Smooth muscle cell (in vitro differentiated cells): ENCODE measurements at regions not wholly inside any gene's neighbourhood (a gene's known extent, or its start where the extent isn't known, plus 50 kb on each side); places are given as distances from the start of the nearest gene placed in this dataset.

Experiments used
- DNase-seq: peaks from one replicate; lab custom pipeline; 2025; ENCODE audit not compliant: unreplicated experiment; lab: John Stamatoyannopoulos, UW
- H2AFZ ChIP-seq: fragments of 200-600 bp; sonication (generic); 2 replicates; pipeline ENCODE4 v1.6.0; 2016; ENCODE audit warnings: antibody characterized with exemption, low read depth, mild to moderate bottlenecking
- H3F3A ChIP-seq: fragments of 200-600 bp; sonication (generic); 2 replicates; pipeline ENCODE4 v1.6.0; 2017; ENCODE audit warnings: antibody characterized with exemption, low read depth
- H3K27ac ChIP-seq: fragments of 200-600 bp; sonication (generic); 2 replicates; pipeline ENCODE4 v1.5.1; 2016; ENCODE audit warnings: low read depth, mild to moderate bottlenecking
- H3K27me3 ChIP-seq: fragments of 200-600 bp; sonication (generic); 2 replicates; pipeline ENCODE4 v1.6.1; 2016; ENCODE audit warnings: low read depth, mild to moderate bottlenecking
- H3K36me3 ChIP-seq: fragments of 200-600 bp; sonication (generic); 2 replicates; pipeline ENCODE4 v1.5.1; 2016; ENCODE audit warnings: low read depth
- H3K4me1 ChIP-seq: fragments of 200-600 bp; sonication (generic); 2 replicates; pipeline ENCODE4 v1.5.1; 2016; ENCODE audit warnings: low read depth
- H3K4me2 ChIP-seq: fragments of 200-600 bp; sonication (generic); 2 replicates; pipeline ENCODE4 v1.6.0; 2016; ENCODE audit warnings: mild to moderate bottlenecking
- H3K4me3 ChIP-seq: fragments of 200-600 bp; sonication (generic); 2 replicates; pipeline ENCODE4 v1.5.1; 2016; ENCODE audit warnings: mild to moderate bottlenecking
- H3K79me2 ChIP-seq: fragments of 200-600 bp; sonication (generic); 2 replicates; pipeline ENCODE4 v1.6.0; 2016; ENCODE audit warnings: low read depth, mild to moderate bottlenecking
- H3K9ac ChIP-seq: fragments of 200-600 bp; sonication (generic); 2 replicates; pipeline ENCODE4 v1.6.0; 2016; ENCODE audit warnings: low read depth
- H3K9me3 ChIP-seq: fragments of 200-600 bp; sonication (generic); replicated peaks from 2 replicates; pipeline ENCODE4 v1.5.1; 2016; ENCODE audit warnings: low read depth
- H4K20me1 ChIP-seq: fragments of 200-600 bp; sonication (generic); 2 replicates; pipeline ENCODE4 v1.6.0; 2016; ENCODE audit warnings: low read depth
- CTCF ChIP-seq: fragments of 200-600 bp; sonication (generic); IDR thresholded peaks from 2 replicates; pipeline ENCODE4 v1.5.1; 2017; ENCODE audit warnings: borderline replicate concordance, mild to moderate bottlenecking, antibody characterized with exemption; ENCODE audit not compliant: insufficient read depth, poor library complexity, severe bottlenecking
- WGBS: methylation state at CpG from one replicate; pipeline ENCODE4 v1.1.7; 2016; ENCODE audit warnings: low lambda C conversion rate; 5-methylcytosine and 5-hydroxymethylcytosine counted together

DNA sequence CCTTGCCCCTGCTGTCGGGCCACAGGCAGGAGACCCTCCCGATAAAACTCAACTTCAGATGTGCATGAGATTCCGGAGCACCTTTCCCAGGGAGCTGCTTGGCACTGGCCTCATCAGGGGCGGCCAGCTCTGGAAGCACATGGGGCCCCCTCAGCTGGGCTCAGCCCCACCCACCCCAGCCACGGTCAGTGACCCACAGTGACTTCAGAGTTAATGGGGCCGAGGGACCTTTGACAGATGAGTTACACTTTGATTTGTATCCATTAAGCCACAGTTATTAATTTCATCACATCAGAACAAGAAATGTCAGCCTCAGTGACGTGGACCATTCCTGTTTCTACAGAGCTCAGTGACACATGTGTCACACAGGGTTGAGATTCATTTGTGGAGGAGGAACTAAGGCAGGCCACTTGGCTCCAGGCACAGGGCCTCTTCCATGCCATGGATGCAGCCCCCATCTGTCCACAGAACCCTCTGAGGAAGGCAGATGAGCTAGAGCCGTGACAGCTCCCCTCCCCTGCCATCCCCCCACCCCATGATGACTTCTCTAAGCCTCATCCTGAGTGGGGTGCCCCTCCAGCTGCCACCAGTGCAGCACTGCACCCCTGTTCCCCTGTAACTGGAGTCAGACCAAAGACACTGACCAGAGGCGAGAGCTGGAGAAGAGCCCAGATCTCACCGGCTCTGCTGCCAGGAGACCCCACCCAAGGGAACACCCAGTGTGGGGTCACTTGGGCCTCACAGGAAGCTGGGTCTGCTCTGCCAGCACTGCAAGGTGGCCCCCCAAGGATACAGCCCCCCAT is 69.4 kb upstream of the ADAMTS2 start:
- no peak overlapping the region for H3K27ac ChIP-seq
- WGBS, result 91% methylated on average over 10 of the region's 10 CpGs
- H3K9me3 ChIP-seq, result no peaks in the 10 kb centered on the region
- no peak overlapping the region for H3K4me3 ChIP-seq
- no peaks in the 10 kb centered on the region for H3K36me3 ChIP-seq
- no peaks in the 10 kb centered on the region for H3K27me3 ChIP-seq
- no peaks in the 10 kb centered on the region for H4K20me1 ChIP-seq
- H3K4me2 ChIP-seq, result no peak overlapping the region
- no peak overlapping the region for H3K9ac ChIP-seq
- H3K79me2 ChIP-seq, result no peaks in the 10 kb centered on the region
- H3F3A ChIP-seq, result no peaks in the 10 kb centered on the region
- TF ChIP-seq CTCF, result no peak
- no peaks in the 10 kb centered on the region for H3K4me1 ChIP-seq
- DNase-seq, result no peak
- no peak overlapping the region for H2AFZ ChIP-seq

DNA sequence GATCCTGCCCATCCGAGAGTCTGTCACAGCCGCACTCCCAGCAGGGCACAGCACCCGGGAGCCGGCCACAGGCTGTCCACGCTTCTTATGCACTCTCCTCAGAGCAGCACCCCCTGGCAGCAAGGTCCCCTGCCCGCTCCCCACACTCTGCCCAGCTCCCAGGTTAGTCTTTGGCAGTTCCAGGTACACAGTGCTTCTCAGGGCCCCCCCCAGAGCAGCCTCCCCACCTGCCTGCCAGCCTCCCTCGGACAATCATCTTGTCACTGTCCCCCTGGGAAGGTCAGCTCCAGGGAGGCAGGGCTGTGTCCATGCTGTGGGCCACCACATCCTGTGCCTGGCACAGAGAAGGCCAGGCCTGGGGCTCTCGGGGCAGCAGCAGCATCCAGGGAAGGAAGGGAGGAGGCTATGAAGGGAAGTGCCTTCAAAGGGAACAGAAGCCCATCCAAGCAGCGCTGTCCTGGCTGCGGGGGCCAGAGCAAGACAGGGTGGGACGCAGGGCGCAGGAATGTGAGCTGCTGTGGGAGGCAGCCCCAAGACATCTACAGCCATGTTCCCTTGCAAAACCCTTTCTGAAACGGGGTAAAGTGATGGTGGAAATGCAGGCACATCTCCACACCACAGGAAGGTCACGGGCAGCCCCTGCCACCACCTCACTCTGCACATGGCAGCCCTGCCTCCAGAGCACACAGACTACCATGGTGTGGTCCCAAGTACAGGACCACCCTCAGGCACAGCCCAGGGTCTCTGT is 68.6 kb upstream of the ADAMTS2 start:
- no peak for TF ChIP-seq CTCF
- Histone ChIP-seq H3K9me3 (no peaks in the 10 kb centered on the region), H3K9ac (no peak overlapping the region), H3K36me3 (no peaks in the 10 kb centered on the region), H3K27ac (no peak overlapping the region), H3K27me3 (no peaks in the 10 kb centered on the region), H3K4me1 (no peaks in the 10 kb centered on the region), H2AFZ (no peak overlapping the region), H3K4me3 (no peak overlapping the region), H4K20me1 (no peaks in the 10 kb centered on the region), H3F3A (no peaks in the 10 kb centered on the region), H3K79me2 (no peaks in the 10 kb centered on the region), H3K4me2 (no peak overlapping the region)
- WGBS, result 93% methylated on average over 14 of the region's 14 CpGs
- no peak for DNase-seq

DNA sequence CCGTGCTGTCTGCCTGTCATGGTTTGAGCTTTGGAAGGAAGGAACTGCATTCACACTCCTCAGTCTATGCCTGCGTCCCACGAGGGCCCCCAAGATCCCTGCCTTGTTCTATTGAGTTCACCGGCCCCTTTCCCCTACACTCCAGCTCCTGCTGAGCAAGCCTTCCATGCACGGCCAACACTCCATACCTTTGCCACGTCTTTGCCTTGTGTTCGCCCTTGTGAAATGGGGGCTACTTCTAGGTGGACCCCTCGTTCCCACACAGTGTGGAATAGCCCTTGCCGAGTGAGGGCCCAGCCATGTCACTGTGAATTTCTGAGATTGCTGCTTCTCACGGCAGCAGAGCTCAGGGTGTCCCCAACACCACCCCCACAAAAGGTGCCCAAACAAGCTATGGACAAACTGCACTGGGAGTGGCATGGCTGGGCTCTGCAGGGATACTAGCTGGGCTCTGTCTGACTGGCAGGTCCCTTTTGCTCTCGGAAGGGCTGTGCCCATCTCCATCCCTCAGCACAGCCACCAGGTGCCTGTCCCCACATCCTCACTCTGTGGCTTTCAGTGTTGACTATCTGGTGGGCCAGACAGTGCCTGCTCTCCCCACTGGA is 67.9 kb upstream of the ADAMTS2 start:
- Histone ChIP-seq H3K4me1 (no peaks in the 10 kb centered on the region), H3K27me3 (no peaks in the 10 kb centered on the region), H3K27ac (no peak overlapping the region), H3K9me3 (no peaks in the 10 kb centered on the region), H3K4me2 (no peak overlapping the region), H2AFZ (no peak overlapping the region), H3K9ac (no peak overlapping the region), H3F3A (no peaks in the 10 kb centered on the region), H3K36me3 (no peaks in the 10 kb centered on the region), H3K79me2 (no peaks in the 10 kb centered on the region), H3K4me3 (no peak overlapping the region), H4K20me1 (no peaks in the 10 kb centered on the region)
- DNase-seq, result no peak
- no peak for TF ChIP-seq CTCF
- WGBS, result 94% methylated on average over 11 of the region's 11 CpGs
